HepG2 (cell line): ENCODE measurements at regions not wholly inside any gene's neighbourhood (a gene's known extent, or its start where the extent isn't known, plus 50 kb on each side); places are given as distances from the start of the nearest gene placed in this dataset.
"Not testable (repeated sequence)": the region's sequence is repeated elsewhere in the genome, so short reads cannot be mapped to it uniquely, and the experiment has no call there.

Experiments
- ATAC-seq: fragments of 200-7000 bp; cut with Tn5 transposase; 3 replicates; pipeline ENCODE4 v1.9.1; 2020; ENCODE audit warnings: mild to moderate bottlenecking, moderate library complexity
- BruUV-seq: library from RNA; stranded (reverse); fragments of 400-500 nt; replicated peaks from 2 replicates; lab custom pipeline; 2021; lab: Mats Ljungman, UMichigan
- CTCF ChIA-PET: fragments of 300-600 bp; formaldehyde crosslinking; extraction: SDS; loops from one replicate; lab custom pipeline; 2021; ENCODE audit warnings: low total read pairs, inconsistent platforms, low intra/inter-chr PET ratio; lab: Yijun Ruan, JAX
- POLR2A ChIA-PET: fragments of 350-600 bp; sonication (Branson Sonifier 250); formaldehyde crosslinking; loops from one replicate; lab custom pipeline; 2020; ENCODE audit warnings: antibody characterized with exemption, inconsistent platforms; lab: Yijun Ruan, JAX
- DNase-seq: peaks from one replicate; pipeline ENCODE4 v3.0.0-alpha.2; 2015; ENCODE audit warnings: low spot score
- FAIRE-seq: peaks from 3 replicates; lab custom pipeline; 2011; peaks lifted over from hg19 to GRCh38; lab: Jason Lieb, UNC
- H2AFZ ChIP-seq: one replicate; pipeline ENCODE4 v1.6.1; 2011; ENCODE audit warnings: low read length, inconsistent platforms
- H3K27ac ChIP-seq: fragments of 300-600 bp; 3 replicates; pipeline ENCODE4 v1.8.0; 2011; ENCODE audit warnings: mixed run types, mild to moderate bottlenecking, mixed read lengths, low read length, inconsistent platforms; ENCODE audit not compliant: insufficient read depth; ENCODE audit errors: extremely low read length
- H3K27me3 ChIP-seq, 2 experiments: fragments of 200-600 bp in 1 of 2; 2 replicates in 1 of 2; 3 replicates in 1 of 2; pipeline versions ENCODE4 v1.6.0 to v1.8.0; 2011; ENCODE audit warnings: low read length in 2 of 2, mild to moderate bottlenecking in 2 of 2, moderate library complexity in 2 of 2, inconsistent platforms in 1 of 2; ENCODE audit not compliant: insufficient read depth in 2 of 2, control insufficient read depth in 1 of 2
- H3K36me3 ChIP-seq, 2 experiments: fragments of 200-600 bp in 1 of 2; replicated peaks in 1 of 2; 2 replicates in 1 of 2; 3 replicates in 1 of 2; pipeline versions ENCODE4 v1.5.1 to v1.8.0; 2011; ENCODE audit warnings: low read length in 2 of 2, inconsistent platforms in 1 of 2; ENCODE audit not compliant: insufficient read depth in 2 of 2, control insufficient read depth in 1 of 2
- H3K4me1 ChIP-seq: 2 replicates; pipeline ENCODE4 v1.5.1; 2012; ENCODE audit warnings: low read length, inconsistent platforms; ENCODE audit not compliant: insufficient read depth
- H3K4me2 ChIP-seq: 2 replicates; pipeline ENCODE4 v1.6.0; 2011; ENCODE audit warnings: low read depth, low read length, inconsistent platforms
- H3K4me3 ChIP-seq, 3 experiments: fragments of 200-600 bp in 1 of 3; sonication (generic), shearing (Covaris generic) in 1 of 3; replicated peaks in 1 of 3; 2 replicates each; pipeline ENCODE4 v1.5.1; 2011 to 2016; ENCODE audit warnings: low read length in 3 of 3, inconsistent platforms in 2 of 3, low read depth in 2 of 3, mild to moderate bottlenecking in 2 of 3, control low read depth in 1 of 3, mixed read lengths in 1 of 3; ENCODE audit not compliant: insufficient read depth in 1 of 3
- H3K79me2 ChIP-seq: one replicate; pipeline ENCODE4 v1.6.1; 2011; ENCODE audit warnings: low read length, inconsistent platforms; ENCODE audit not compliant: insufficient read depth
- H3K9ac ChIP-seq: 2 replicates; pipeline ENCODE4 v1.6.0; 2011; ENCODE audit warnings: mild to moderate bottlenecking, low read depth, low read length, inconsistent platforms; ENCODE audit not compliant: insufficient read depth
- H3K9me3 ChIP-seq: 2 replicates; pipeline ENCODE4 v1.5.1; 2012; ENCODE audit warnings: mild to moderate bottlenecking, low read length
- H4K20me1 ChIP-seq: 2 replicates; pipeline ENCODE4 v1.6.0; 2011; ENCODE audit warnings: inconsistent platforms, mild to moderate bottlenecking, low read length, moderate library complexity; ENCODE audit not compliant: insufficient read depth
- WGBS: methylation state at CpG from one replicate; pipeline ENCODE4 v1.1.6; 2017; ENCODE audit warnings: low lambda C conversion rate; 5-methylcytosine and 5-hydroxymethylcytosine counted together
- in situ Hi-C: cut with HindIII; loops from 2 replicates; pipeline ENCODE4 v1.10.0; 2017; ENCODE audit warnings: low pct_unique_long_range_greater_than_20kb; ENCODE audit not compliant: extremely low pct_ligation_motif_present
- intact Hi-C: fragments of 100-400 bp; cut with micrococcal nuclease; formaldehyde crosslinking; loops from one replicate; pipeline ENCODE4 v1.10.0; 2022; ENCODE audit not compliant: unreplicated experiment
- TF ChIP-seq, protein P1 (sequence below): sonication (generic); formaldehyde crosslinking; IDR thresholded peaks from 2 replicates; pipeline ENCODE4 v1.5.0; 2020; ENCODE audit warnings: missing genetic modification reagents, mild to moderate bottlenecking, borderline replicate concordance

DNA sequence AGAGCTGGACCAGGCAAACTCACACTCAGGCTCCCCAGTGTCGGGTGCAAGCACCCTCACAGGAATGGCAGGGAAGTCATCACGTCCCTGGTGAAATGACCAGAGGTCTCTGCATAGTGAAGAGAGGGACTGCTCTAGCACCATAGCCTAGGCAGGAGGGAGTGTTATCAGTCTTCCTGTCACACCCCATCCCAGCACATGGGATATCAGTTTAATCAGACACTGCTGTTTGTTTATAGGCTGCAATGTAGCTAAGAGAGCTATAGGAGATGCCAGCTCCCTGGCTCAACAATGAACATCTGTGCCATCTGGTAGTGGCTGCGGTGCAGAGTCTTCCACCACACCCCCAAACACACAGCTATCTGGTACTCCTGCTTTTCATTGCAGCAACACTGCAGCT lies 776.6 kb downstream of the ZNF385D start:
- no peak for FAIRE-seq
- no peak overlapping the region for H3K4me2 ChIP-seq
- TF ChIP-seq, protein P1, sequence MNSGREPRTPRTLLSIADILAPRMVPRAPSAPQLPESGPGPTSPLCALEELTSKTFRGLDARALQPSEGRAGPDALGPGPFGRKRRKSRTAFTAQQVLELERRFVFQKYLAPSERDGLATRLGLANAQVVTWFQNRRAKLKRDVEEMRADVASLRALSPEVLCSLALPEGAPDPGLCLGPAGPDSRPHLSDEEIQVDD: no peak
- in situ Hi-C loops (no loop called here), intact Hi-C loops (no loop called here)
- WGBS: 0% methylated on average over 1 of the region's 3 CpGs
- ATAC-seq: no peak
- no peaks in the 10 kb centered on the region for H3K4me1 ChIP-seq
- no TSS peak for BruUV-seq
- H4K20me1 ChIP-seq: no peaks in the 10 kb centered on the region
- H3K36me3 ChIP-seq: no peaks in the 10 kb centered on the region
- ChIA-PET CTCF (no interaction called here), POLR2A (no interaction called here)
- H3K9ac ChIP-seq: no peak overlapping the region
- H2AFZ ChIP-seq: no peak overlapping the region
- DNase-seq: no peak
- H3K79me2 ChIP-seq: no peaks in the 10 kb centered on the region
- H3K27ac ChIP-seq: no peak overlapping the region
- H3K4me3 ChIP-seq: no peak overlapping the region
- H3K9me3 ChIP-seq: peaks cover 38% of the 10 kb centered on the region
- H3K27me3 ChIP-seq: no peaks in the 10 kb centered on the region

- CTCF ChIA-PET, POLR2A ChIA-PET, ATAC-seq, FAIRE-seq, in situ Hi-C loops, H3K4me1 ChIP-seq, H3K9ac ChIP-seq, H3K4me3 ChIP-seq, H3K36me3 ChIP-seq, DNase-seq, H4K20me1 ChIP-seq, H3K27ac ChIP-seq, BruUV-seq, H3K27me3 ChIP-seq, H3K79me2 ChIP-seq, H2AFZ ChIP-seq, H3K4me2 ChIP-seq, intact Hi-C loops: not testable (repeated sequence)
- WGBS: 22% methylated on average over 7 of the region's 7 CpGs
- H3K9me3 ChIP-seq: peaks cover 29% of the 10 kb centered on the region
Observed at GRCh38 chr3:20970807-20971206, 780.2 kb downstream of the ZNF385D start.

- BruUV-seq, in situ Hi-C loops, POLR2A ChIA-PET, H3K27ac ChIP-seq, H3K9ac ChIP-seq, H2AFZ ChIP-seq, DNase-seq, H3K4me2 ChIP-seq, H4K20me1 ChIP-seq, intact Hi-C loops, ATAC-seq, H3K4me1 ChIP-seq, FAIRE-seq, H3K79me2 ChIP-seq, H3K36me3 ChIP-seq, CTCF ChIA-PET, H3K4me3 ChIP-seq, H3K27me3 ChIP-seq: not testable (repeated sequence)
- WGBS: 47% methylated on average over 2 of the region's 3 CpGs
- H3K9me3 ChIP-seq: peaks cover 30% of the 10 kb centered on the region; the same call in 1 of the 2 replicates
Observed at GRCh38 chr3:20967485-20967884, 781.5 kb upstream of the SGO1 start.
